ENCODE measurements at regions not wholly inside any gene's neighbourhood (a gene's known extent, or its start where the extent isn't known, plus 50 kb on each side); places are given as distances from the start of the nearest gene placed in this dataset.

- no peaks in the 10 kb centered on the region for H3K36me3 Mint-ChIP-seq
- no peaks in the 10 kb centered on the region for H3K27me3 ChIP-seq (ENCODE audit: insufficient read depth, low read length, poor library complexity, severe bottlenecking)
- no peak overlapping the region for H3K27ac ChIP-seq (ENCODE audit: low read depth, low read length)
- H3K27me3 Mint-ChIP-seq = peaks cover 0 to 2% of the 10 kb centered on the region in 2 donors
- H3K27ac Mint-ChIP-seq = no peak overlapping the region
- CTCF ChIA-PET = no interaction called here
- POLR2A ChIA-PET = no interaction called here
- H3K9me3 Mint-ChIP-seq = no peaks in the 10 kb centered on the region
- H3K36me3 ChIP-seq (ENCODE audit: insufficient read depth, low read length) = no peaks in the 10 kb centered on the region
- H3K4me1 ChIP-seq (ENCODE audit: insufficient read depth, low read length) = no peaks in the 10 kb centered on the region
- peaks cover 0 to 4% (median 0%) of the 10 kb centered on the region in 3 donors for H3K4me1 Mint-ChIP-seq
- no peak overlapping the region for H3K4me3 Mint-ChIP-seq
- no peaks in the 10 kb centered on the region for H3K9me3 ChIP-seq (ENCODE audit: low read length)
- no peak overlapping the region for H3K4me3 ChIP-seq (ENCODE audit: low read length)
- DNase-seq = no peak
These were observed 117.8 kb upstream of the ZMIZ1 start for GRCh38 chr10:78950656-78951587.

GRCh38 chr10:78952030-78952429 lies 116.7 kb upstream of the ZMIZ1 start:
- Histone ChIP-seq H3K4me3 (ENCODE audit: low read length) (no peak overlapping the region), H3K9me3 (ENCODE audit: low read length) (no peaks in the 10 kb centered on the region), H3K27me3 (ENCODE audit: insufficient read depth, low read length, poor library complexity, severe bottlenecking) (no peaks in the 10 kb centered on the region), H3K27ac (ENCODE audit: low read depth, low read length) (no peak overlapping the region), H3K4me1 (ENCODE audit: insufficient read depth, low read length) (no peaks in the 10 kb centered on the region), H3K36me3 (ENCODE audit: insufficient read depth, low read length) (no peaks in the 10 kb centered on the region)
- H3K27ac Mint-ChIP-seq = no peak overlapping the region
- no peaks in the 10 kb centered on the region for H3K9me3 Mint-ChIP-seq
- H3K4me3 Mint-ChIP-seq = no peak overlapping the region
- peaks cover 0 to 2% of the 10 kb centered on the region in 2 donors for H3K27me3 Mint-ChIP-seq
- POLR2A ChIA-PET = no interaction called here
- H3K4me1 Mint-ChIP-seq = no peaks in the 10 kb centered on the region
- CTCF ChIA-PET = no interaction called here
- DNase-seq = no peak
- H3K36me3 Mint-ChIP-seq = no peaks in the 10 kb centered on the region

GRCh38 chr10:78952686-78953085 lies 116.1 kb upstream of the ZMIZ1 start:
- DNase-seq = no peak
- Mint-ChIP-seq H3K36me3 (no peaks in the 10 kb centered on the region), H3K27ac (no peak overlapping the region), H3K4me3 (no peak overlapping the region), H3K9me3 (no peaks in the 10 kb centered on the region), H3K4me1 (no peaks in the 10 kb centered on the region), H3K27me3 (peaks cover 0 to 2% of the 10 kb centered on the region in 2 donors)
- H3K36me3 ChIP-seq (ENCODE audit: insufficient read depth, low read length) = no peaks in the 10 kb centered on the region
- no peak overlapping the region for H3K4me3 ChIP-seq (ENCODE audit: low read length)
- H3K27me3 ChIP-seq (ENCODE audit: insufficient read depth, low read length, poor library complexity, severe bottlenecking) = no peaks in the 10 kb centered on the region
- no peaks in the 10 kb centered on the region for H3K9me3 ChIP-seq (ENCODE audit: low read length)
- CTCF ChIA-PET = no interaction called here
- no peak overlapping the region for H3K27ac ChIP-seq (ENCODE audit: low read depth, low read length)
- POLR2A ChIA-PET = no interaction called here
- no peaks in the 10 kb centered on the region for H3K4me1 ChIP-seq (ENCODE audit: insufficient read depth, low read length)

- no peak overlapping the region for H3K4me3 ChIP-seq (ENCODE audit: low read length)
- H3K27me3 ChIP-seq (ENCODE audit: insufficient read depth, low read length, poor library complexity, severe bottlenecking) = no peaks in the 10 kb centered on the region
- no peaks in the 10 kb centered on the region for H3K9me3 ChIP-seq (ENCODE audit: low read length)
- no peak overlapping the region for H3K27ac Mint-ChIP-seq
- H3K4me3 Mint-ChIP-seq = no peak overlapping the region
- POLR2A ChIA-PET = no interaction called here
- no peaks in the 10 kb centered on the region for H3K36me3 ChIP-seq (ENCODE audit: insufficient read depth, low read length)
- H3K27ac ChIP-seq (ENCODE audit: low read depth, low read length) = no peak overlapping the region
- H3K9me3 Mint-ChIP-seq = no peaks in the 10 kb centered on the region
- H3K4me1 ChIP-seq (ENCODE audit: insufficient read depth, low read length) = no peaks in the 10 kb centered on the region
- H3K4me1 Mint-ChIP-seq = no peaks in the 10 kb centered on the region
- CTCF ChIA-PET = interaction anchor here (1.2 kb wide), 1 partner anchor 9 kb away, joined by 4 read pairs; no protein-coding TSS in a partner anchor
- H3K27me3 Mint-ChIP-seq = peaks cover 0 to 2% of the 10 kb centered on the region in 2 donors
- DNase-seq = no peak
- H3K36me3 Mint-ChIP-seq = no peaks in the 10 kb centered on the region
These were observed 115.5 kb upstream of the ZMIZ1 start for GRCh38 chr10:78953113-78953798.

GRCh38 chr10:78953799-78954297 lies 114.9 kb upstream of the ZMIZ1 start:
- Histone ChIP-seq H3K27me3 (ENCODE audit: insufficient read depth, low read length, poor library complexity, severe bottlenecking) (no peaks in the 10 kb centered on the region), H3K27ac (ENCODE audit: low read depth, low read length) (no peak overlapping the region), H3K4me1 (ENCODE audit: insufficient read depth, low read length) (no peaks in the 10 kb centered on the region), H3K9me3 (ENCODE audit: low read length) (no peaks in the 10 kb centered on the region), H3K4me3 (ENCODE audit: low read length) (no peak overlapping the region), H3K36me3 (ENCODE audit: insufficient read depth, low read length) (no peaks in the 10 kb centered on the region)
- no peaks in the 10 kb centered on the region for H3K4me1 Mint-ChIP-seq
- H3K36me3 Mint-ChIP-seq = no peaks in the 10 kb centered on the region
- ChIA-PET POLR2A (no interaction called here), CTCF (interaction anchor here (1.2 kb wide), 1 partner anchor 9 kb away, joined by 4 read pairs; no protein-coding TSS in a partner anchor)
- no peaks in the 10 kb centered on the region for H3K9me3 Mint-ChIP-seq
- peaks cover 0 to 2% of the 10 kb centered on the region in 2 donors for H3K27me3 Mint-ChIP-seq
- H3K4me3 Mint-ChIP-seq = no peak overlapping the region
- no peak overlapping the region for H3K27ac Mint-ChIP-seq
- no peak for DNase-seq

GRCh38 chr10:78954689-78955088 lies 114.1 kb upstream of the ZMIZ1 start:
- no peak for DNase-seq
- no peak overlapping the region for H3K4me3 Mint-ChIP-seq

GRCh38 chr10:78955206-78955605 lies 113.6 kb upstream of the ZMIZ1 start:
- Histone ChIP-seq H3K36me3 (ENCODE audit: insufficient read depth, low read length) (no peaks in the 10 kb centered on the region), H3K9me3 (ENCODE audit: low read length) (no peaks in the 10 kb centered on the region), H3K27ac (ENCODE audit: low read depth, low read length) (no peak overlapping the region), H3K27me3 (ENCODE audit: insufficient read depth, low read length, poor library complexity, severe bottlenecking) (no peaks in the 10 kb centered on the region), H3K4me1 (ENCODE audit: insufficient read depth, low read length) (no peaks in the 10 kb centered on the region), H3K4me3 (ENCODE audit: low read length) (no peak overlapping the region)
- Mint-ChIP-seq H3K27ac (no peak overlapping the region), H3K4me1 (no peaks in the 10 kb centered on the region), H3K27me3 (peaks cover 0 to 2% of the 10 kb centered on the region in 2 donors), H3K9me3 (no peaks in the 10 kb centered on the region), H3K4me3 (no peak overlapping the region), H3K36me3 (no peaks in the 10 kb centered on the region)
- ChIA-PET CTCF (interaction anchor here (1.2 to 1.3 kb wide), 2 partner anchors 11 to 20 kb away, joined by 3 to 5 read pairs; no protein-coding TSS in a partner anchor), POLR2A (no interaction called here)
- DNase-seq = no peak

More at GRCh38 chr10:78954689-78955088, 114.1 kb upstream of the ZMIZ1 start:
- H3K27ac ChIP-seq (ENCODE audit: low read depth, low read length) = no peak overlapping the region
- no peak overlapping the region for H3K4me3 ChIP-seq (ENCODE audit: low read length)
- H3K36me3 ChIP-seq (ENCODE audit: insufficient read depth, low read length) = no peaks in the 10 kb centered on the region
- H3K27me3 ChIP-seq (ENCODE audit: insufficient read depth, low read length, poor library complexity, severe bottlenecking) = no peaks in the 10 kb centered on the region
- Mint-ChIP-seq H3K27ac (no peak overlapping the region), H3K9me3 (no peaks in the 10 kb centered on the region), H3K4me1 (no peaks in the 10 kb centered on the region), H3K36me3 (no peaks in the 10 kb centered on the region), H3K27me3 (peaks cover 0 to 2% of the 10 kb centered on the region in 2 donors)
- CTCF ChIA-PET = interaction anchor here (1.2 to 1.3 kb wide), 2 partner anchors 10 to 20 kb away, joined by 3 to 5 read pairs; no protein-coding TSS in a partner anchor
- POLR2A ChIA-PET = no interaction called here
- no peaks in the 10 kb centered on the region for H3K9me3 ChIP-seq (ENCODE audit: low read length)
- no peaks in the 10 kb centered on the region for H3K4me1 ChIP-seq (ENCODE audit: insufficient read depth, low read length)

GRCh38 chr10:78956391-78956790 lies 112.4 kb upstream of the ZMIZ1 start:
- no peaks in the 10 kb centered on the region for H3K9me3 Mint-ChIP-seq
- no peaks in the 10 kb centered on the region for H3K36me3 Mint-ChIP-seq
- DNase-seq = no peak
- Histone ChIP-seq H3K4me3 (ENCODE audit: low read length) (no peak overlapping the region), H3K27ac (ENCODE audit: low read depth, low read length) (no peak overlapping the region), H3K27me3 (ENCODE audit: insufficient read depth, low read length, poor library complexity, severe bottlenecking) (no peaks in the 10 kb centered on the region), H3K9me3 (ENCODE audit: low read length) (no peaks in the 10 kb centered on the region), H3K4me1 (ENCODE audit: insufficient read depth, low read length) (no peaks in the 10 kb centered on the region), H3K36me3 (ENCODE audit: insufficient read depth, low read length) (no peaks in the 10 kb centered on the region)
- POLR2A ChIA-PET = no interaction called here
- no peak overlapping the region for H3K4me3 Mint-ChIP-seq
- H3K4me1 Mint-ChIP-seq = no peaks in the 10 kb centered on the region
- CTCF ChIA-PET = no interaction called here
- H3K27ac Mint-ChIP-seq = peak overlapping the region in 1 of 8 donors; percentile 29
- no peaks in the 10 kb centered on the region for H3K27me3 Mint-ChIP-seq

Measured in CD8-positive, alpha-beta memory T cell (primary cell).